ENCODE measurements at regions not wholly inside any gene's neighbourhood (a gene's known extent, or its start where the extent isn't known, plus 50 kb on each side); places are given as distances from the start of the nearest gene placed in this dataset.
"Not testable (repeated sequence)": the region's sequence is repeated elsewhere in the genome, so short reads cannot be mapped to it uniquely, and the experiment has no call there.

GRCh38 chr22:16463472-16463871 lies 129.1 kb downstream of the CCT8L2 start:
- H3K27me3 ChIP-seq (ENCODE audit: insufficient read depth, low read length, poor library complexity); ATAC-seq (ENCODE audit: insufficient read depth, low read depth); H2AFZ ChIP-seq (ENCODE audit: low read depth, low read length); H3K79me2 ChIP-seq (ENCODE audit: insufficient read depth, low read length); H3K27ac ChIP-seq (ENCODE audit: low read length); H3K9me3 ChIP-seq (ENCODE audit: insufficient read depth, low read length, severe bottlenecking); H4K20me1 ChIP-seq (ENCODE audit: insufficient read depth, low read length); H3K4me3 ChIP-seq (ENCODE audit: low read depth in 1 of 2, low read length in 2 of 2); DNase-seq; H3K9ac ChIP-seq (ENCODE audit: low read depth, low read length); H3K4me2 ChIP-seq (ENCODE audit: insufficient read depth, low read length); H3K4me1 ChIP-seq (ENCODE audit: insufficient read depth, low read length); H3K36me3 ChIP-seq (ENCODE audit: insufficient read depth, low read length): not testable (repeated sequence)

- not testable (repeated sequence) for H3K9me3 ChIP-seq (ENCODE audit: insufficient read depth, low read length, severe bottlenecking); DNase-seq; H3K4me3 ChIP-seq (ENCODE audit: low read depth in 1 of 2, low read length in 2 of 2); H3K4me2 ChIP-seq (ENCODE audit: insufficient read depth, low read length); ATAC-seq (ENCODE audit: insufficient read depth, low read depth); H4K20me1 ChIP-seq (ENCODE audit: insufficient read depth, low read length); H2AFZ ChIP-seq (ENCODE audit: low read depth, low read length); H3K79me2 ChIP-seq (ENCODE audit: insufficient read depth, low read length); H3K27ac ChIP-seq (ENCODE audit: low read length); H3K27me3 ChIP-seq (ENCODE audit: insufficient read depth, low read length, poor library complexity); H3K9ac ChIP-seq (ENCODE audit: low read depth, low read length); H3K4me1 ChIP-seq (ENCODE audit: insufficient read depth, low read length); H3K36me3 ChIP-seq (ENCODE audit: insufficient read depth, low read length)
Measured at GRCh38 chr22:16447451-16447850, 145.2 kb downstream of the CCT8L2 start.

DNA sequence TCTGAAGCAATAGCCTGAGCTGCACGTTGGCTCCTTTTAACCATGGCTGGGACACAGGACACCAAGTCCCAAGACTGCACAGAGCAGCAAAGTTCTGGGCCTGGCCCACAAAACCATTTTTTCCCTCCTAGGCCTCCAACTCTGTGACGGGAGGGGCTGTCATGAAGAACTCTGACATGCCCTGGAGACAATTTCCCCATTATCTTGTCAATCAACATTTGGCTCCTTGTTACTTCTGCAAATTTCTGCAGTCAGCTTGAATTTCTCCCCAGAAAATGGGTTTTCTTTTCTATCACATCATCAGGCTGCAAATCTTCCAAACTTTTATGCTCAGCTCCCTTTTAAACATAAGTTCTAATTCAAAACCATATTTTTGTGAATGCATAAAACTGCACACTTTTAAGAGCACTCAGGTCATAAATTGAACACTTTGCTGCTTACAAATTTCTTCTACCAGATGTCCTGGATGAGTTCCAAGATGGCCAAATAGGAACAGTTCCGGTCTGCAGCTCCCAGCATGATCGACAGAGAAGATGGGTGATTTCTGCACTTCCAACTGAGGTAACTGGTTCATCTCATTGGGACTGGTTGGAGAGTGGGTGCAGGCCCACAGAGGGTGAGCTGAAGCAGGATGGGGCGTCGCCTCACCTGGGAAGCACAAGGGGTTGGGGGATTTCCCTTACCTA lies 145.7 kb downstream of the CCT8L2 start:
- H3K9ac ChIP-seq (ENCODE audit: low read depth, low read length); H3K4me2 ChIP-seq (ENCODE audit: insufficient read depth, low read length); H3K79me2 ChIP-seq (ENCODE audit: insufficient read depth, low read length); H3K4me3 ChIP-seq (ENCODE audit: low read depth in 1 of 2, low read length in 2 of 2); DNase-seq; H3K27me3 ChIP-seq (ENCODE audit: insufficient read depth, low read length, poor library complexity); H3K27ac ChIP-seq (ENCODE audit: low read length); H3K9me3 ChIP-seq (ENCODE audit: insufficient read depth, low read length, severe bottlenecking); H3K36me3 ChIP-seq (ENCODE audit: insufficient read depth, low read length); H3K4me1 ChIP-seq (ENCODE audit: insufficient read depth, low read length); H4K20me1 ChIP-seq (ENCODE audit: insufficient read depth, low read length); ATAC-seq (ENCODE audit: insufficient read depth, low read depth); H2AFZ ChIP-seq (ENCODE audit: low read depth, low read length): not testable (repeated sequence)

DNA sequence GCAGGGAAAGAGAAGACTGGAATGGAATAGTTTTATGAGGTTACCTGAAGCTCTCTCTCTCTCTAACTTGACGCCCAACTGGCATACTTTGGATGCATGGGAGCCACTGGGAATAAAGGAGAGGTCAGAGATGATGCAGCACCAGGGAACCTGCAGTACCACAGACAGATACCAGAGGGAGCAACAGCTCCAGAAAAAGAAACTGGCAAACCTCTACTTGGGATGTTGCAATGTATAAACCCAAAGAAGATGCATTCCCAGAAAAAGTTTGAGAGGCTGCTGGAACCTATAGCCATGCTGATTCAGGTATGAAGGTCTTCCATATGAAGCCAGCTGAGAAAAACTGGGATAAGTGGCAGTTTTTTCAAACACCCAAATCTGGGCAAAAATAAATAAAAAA lies 151.6 kb downstream of the CCT8L2 start:
- not testable (repeated sequence) for H3K9me3 ChIP-seq (ENCODE audit: insufficient read depth, low read length, severe bottlenecking); H3K79me2 ChIP-seq (ENCODE audit: insufficient read depth, low read length); H3K4me3 ChIP-seq (ENCODE audit: low read depth in 1 of 2, low read length in 2 of 2); H4K20me1 ChIP-seq (ENCODE audit: insufficient read depth, low read length); H3K27me3 ChIP-seq (ENCODE audit: insufficient read depth, low read length, poor library complexity); H2AFZ ChIP-seq (ENCODE audit: low read depth, low read length); H3K36me3 ChIP-seq (ENCODE audit: insufficient read depth, low read length); H3K4me2 ChIP-seq (ENCODE audit: insufficient read depth, low read length); H3K27ac ChIP-seq (ENCODE audit: low read length); H3K9ac ChIP-seq (ENCODE audit: low read depth, low read length); H3K4me1 ChIP-seq (ENCODE audit: insufficient read depth, low read length); DNase-seq; ATAC-seq (ENCODE audit: insufficient read depth, low read depth)
- TF ChIP-seq, protein P1, sequence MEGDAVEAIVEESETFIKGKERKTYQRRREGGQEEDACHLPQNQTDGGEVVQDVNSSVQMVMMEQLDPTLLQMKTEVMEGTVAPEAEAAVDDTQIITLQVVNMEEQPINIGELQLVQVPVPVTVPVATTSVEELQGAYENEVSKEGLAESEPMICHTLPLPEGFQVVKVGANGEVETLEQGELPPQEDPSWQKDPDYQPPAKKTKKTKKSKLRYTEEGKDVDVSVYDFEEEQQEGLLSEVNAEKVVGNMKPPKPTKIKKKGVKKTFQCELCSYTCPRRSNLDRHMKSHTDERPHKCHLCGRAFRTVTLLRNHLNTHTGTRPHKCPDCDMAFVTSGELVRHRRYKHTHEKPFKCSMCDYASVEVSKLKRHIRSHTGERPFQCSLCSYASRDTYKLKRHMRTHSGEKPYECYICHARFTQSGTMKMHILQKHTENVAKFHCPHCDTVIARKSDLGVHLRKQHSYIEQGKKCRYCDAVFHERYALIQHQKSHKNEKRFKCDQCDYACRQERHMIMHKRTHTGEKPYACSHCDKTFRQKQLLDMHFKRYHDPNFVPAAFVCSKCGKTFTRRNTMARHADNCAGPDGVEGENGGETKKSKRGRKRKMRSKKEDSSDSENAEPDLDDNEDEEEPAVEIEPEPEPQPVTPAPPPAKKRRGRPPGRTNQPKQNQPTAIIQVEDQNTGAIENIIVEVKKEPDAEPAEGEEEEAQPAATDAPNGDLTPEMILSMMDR (IDR thresholded peaks at IDR 0.05; ENCODE audit: borderline replicate concordance, extremely low read depth, low read length, poor library complexity, severe bottlenecking), result peak; percentile 48

DNA sequence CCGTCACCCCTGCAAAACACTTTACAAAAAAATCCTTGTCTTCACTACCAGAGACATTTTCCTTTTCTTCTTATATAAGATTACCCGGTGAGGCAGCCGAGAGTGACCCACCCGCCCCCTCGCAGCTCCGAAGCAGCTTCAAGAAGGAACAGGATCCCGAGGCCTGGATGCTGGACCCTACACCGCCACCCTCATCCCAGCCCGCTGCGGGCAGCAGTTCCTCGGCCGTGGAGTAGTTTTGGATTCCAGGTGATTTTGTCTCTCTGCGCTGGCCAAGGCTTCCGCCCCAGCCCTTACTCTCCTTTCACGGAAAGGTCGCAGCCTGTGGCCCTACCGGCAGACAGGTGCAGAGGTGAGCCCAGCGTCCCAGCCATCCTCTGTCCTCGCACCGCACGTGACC lies 169.1 kb downstream of the CCT8L2 start:
- DNase-seq; H3K36me3 ChIP-seq (ENCODE audit: insufficient read depth, low read length): not testable (repeated sequence)

GRCh38 chr22:16417498-16417897 lies 175.1 kb downstream of the CCT8L2 start:
- H3K4me2 ChIP-seq (ENCODE audit: insufficient read depth, low read length); H3K9me3 ChIP-seq (ENCODE audit: insufficient read depth, low read length, severe bottlenecking); H3K27me3 ChIP-seq (ENCODE audit: insufficient read depth, low read length, poor library complexity); H3K4me3 ChIP-seq (ENCODE audit: low read depth in 1 of 2, low read length in 2 of 2); ATAC-seq (ENCODE audit: insufficient read depth, low read depth); H3K79me2 ChIP-seq (ENCODE audit: insufficient read depth, low read length); H3K4me1 ChIP-seq (ENCODE audit: insufficient read depth, low read length); DNase-seq; H4K20me1 ChIP-seq (ENCODE audit: insufficient read depth, low read length); H3K27ac ChIP-seq (ENCODE audit: low read length); H2AFZ ChIP-seq (ENCODE audit: low read depth, low read length); H3K36me3 ChIP-seq (ENCODE audit: insufficient read depth, low read length); H3K9ac ChIP-seq (ENCODE audit: low read depth, low read length): not testable (repeated sequence)

More for the DNA sequence above, 169.1 kb downstream of the CCT8L2 start:
- not testable (repeated sequence) for H4K20me1 ChIP-seq (ENCODE audit: insufficient read depth, low read length); H3K27ac ChIP-seq (ENCODE audit: low read length); H3K27me3 ChIP-seq (ENCODE audit: insufficient read depth, low read length, poor library complexity); H3K79me2 ChIP-seq (ENCODE audit: insufficient read depth, low read length); H2AFZ ChIP-seq (ENCODE audit: low read depth, low read length); ATAC-seq (ENCODE audit: insufficient read depth, low read depth); H3K4me3 ChIP-seq (ENCODE audit: low read depth in 1 of 2, low read length in 2 of 2); H3K4me2 ChIP-seq (ENCODE audit: insufficient read depth, low read length); H3K4me1 ChIP-seq (ENCODE audit: insufficient read depth, low read length); H3K9me3 ChIP-seq (ENCODE audit: insufficient read depth, low read length, severe bottlenecking); H3K9ac ChIP-seq (ENCODE audit: low read depth, low read length)

GRCh38 chr22:16404639-16405038 lies 188.0 kb downstream of the CCT8L2 start:
- not testable (repeated sequence) for H3K4me3 ChIP-seq (ENCODE audit: low read depth in 1 of 2, low read length in 2 of 2); H3K9me3 ChIP-seq (ENCODE audit: insufficient read depth, low read length, severe bottlenecking); H2AFZ ChIP-seq (ENCODE audit: low read depth, low read length); DNase-seq; H3K27ac ChIP-seq (ENCODE audit: low read length); H3K4me2 ChIP-seq (ENCODE audit: insufficient read depth, low read length); H3K27me3 ChIP-seq (ENCODE audit: insufficient read depth, low read length, poor library complexity); H3K36me3 ChIP-seq (ENCODE audit: insufficient read depth, low read length); H3K4me1 ChIP-seq (ENCODE audit: insufficient read depth, low read length); H3K9ac ChIP-seq (ENCODE audit: low read depth, low read length); ATAC-seq (ENCODE audit: insufficient read depth, low read depth); H3K79me2 ChIP-seq (ENCODE audit: insufficient read depth, low read length); H4K20me1 ChIP-seq (ENCODE audit: insufficient read depth, low read length)

DNA sequence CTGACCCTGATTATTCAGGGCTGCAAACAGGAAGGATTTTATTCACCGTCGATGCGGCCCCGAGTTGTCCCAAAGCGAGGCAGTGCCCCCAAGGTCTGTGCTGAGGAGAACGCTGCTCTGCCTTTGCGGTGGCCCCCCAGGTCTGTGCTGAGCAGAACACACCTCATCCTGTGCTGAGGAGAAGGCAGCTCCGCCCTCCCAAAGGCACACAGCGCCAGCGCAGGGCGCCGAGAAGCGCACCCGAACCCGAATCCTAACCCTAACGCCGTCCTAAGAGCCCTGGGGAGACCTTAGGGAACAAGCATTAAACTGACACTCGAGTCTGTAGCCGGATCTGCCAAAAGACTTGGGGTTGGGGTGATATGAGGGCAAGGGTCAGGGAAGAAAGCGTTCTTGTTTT lies 188.9 kb downstream of the CCT8L2 start:
- not testable (repeated sequence) for ATAC-seq (ENCODE audit: insufficient read depth, low read depth); H4K20me1 ChIP-seq (ENCODE audit: insufficient read depth, low read length); H3K79me2 ChIP-seq (ENCODE audit: insufficient read depth, low read length); H3K9ac ChIP-seq (ENCODE audit: low read depth, low read length); H3K27ac ChIP-seq (ENCODE audit: low read length); H3K27me3 ChIP-seq (ENCODE audit: insufficient read depth, low read length, poor library complexity); H3K4me2 ChIP-seq (ENCODE audit: insufficient read depth, low read length); DNase-seq; H3K36me3 ChIP-seq (ENCODE audit: insufficient read depth, low read length); H3K9me3 ChIP-seq (ENCODE audit: insufficient read depth, low read length, severe bottlenecking); H3K4me3 ChIP-seq (ENCODE audit: low read depth in 1 of 2, low read length in 2 of 2); H2AFZ ChIP-seq (ENCODE audit: low read depth, low read length); H3K4me1 ChIP-seq (ENCODE audit: insufficient read depth, low read length)

Data from DND-41 (cell line).